Dermis microvascular lymphatic vessel endothelial cell (primary cell): ENCODE measurements at regions not wholly inside any gene's neighbourhood (a gene's known extent, or its start where the extent isn't known, plus 50 kb on each side); places are given as distances from the start of the nearest gene placed in this dataset.

ENCODE experiments used
- DNase-seq, 2 donors: peaks; one replicate each; pipeline versions ENCODE4 v3.0.0 to v3.0.0-alpha.2; 2010; ENCODE audit warnings: low read depth in 2 of 2

GRCh38 chr9:88077071-88077617 lies 61.1 kb downstream of the SPATA31C2 start:
- no peak for DNase-seq

GRCh38 chr9:88076286-88077070 lies 61.8 kb downstream of the SPATA31C2 start:
- DNase-seq = peak in 1 of 2 donors; percentile 17

- DNase-seq = no peak
These were observed 62.3 kb downstream of the SPATA31C2 start for GRCh38 chr9:88075966-88076285.

GRCh38 chr9:88075506-88075905 lies 62.8 kb downstream of the SPATA31C2 start:
- no peak for DNase-seq

GRCh38 chr9:88074931-88075330 lies 63.3 kb downstream of the SPATA31C2 start:
- no peak for DNase-seq

- DNase-seq = no peak
These were observed 65.4 kb downstream of the SPATA31C2 start for GRCh38 chr9:88072831-88073375.

- no peak for DNase-seq
These were observed 66.9 kb downstream of the SPATA31C2 start for GRCh38 chr9:88071331-88071730.

- no peak for DNase-seq
These were observed 72.7 kb downstream of the SPATA31C2 start for GRCh38 chr9:88065619-88066018.

GRCh38 chr9:88064554-88064953 lies 73.7 kb downstream of the SPATA31C2 start:
- DNase-seq = no peak

- DNase-seq = no peak
These were observed 77.5 kb downstream of the SPATA31C2 start for GRCh38 chr9:88060746-88061145.

GRCh38 chr9:88059469-88059868 lies 78.8 kb downstream of the SPATA31C2 start:
- no peak for DNase-seq

GRCh38 chr9:88056876-88057275 lies 81.4 kb downstream of the SPATA31C2 start:
- no peak for DNase-seq

- no peak for DNase-seq
These were observed 79.6 kb upstream of the CDK20 start for GRCh38 chr9:88053856-88054501.

GRCh38 chr9:88052321-88052965 lies 78.1 kb upstream of the CDK20 start:
- no peak for DNase-seq

- DNase-seq = no peak
These were observed 76.8 kb upstream of the CDK20 start for GRCh38 chr9:88051138-88051537.

- DNase-seq = no peak
These were observed 75.5 kb upstream of the CDK20 start for GRCh38 chr9:88049677-88050307.

- no peak for DNase-seq
These were observed 72.2 kb upstream of the CDK20 start for GRCh38 chr9:88046542-88046941.

- DNase-seq = no peak
These were observed 71.4 kb upstream of the CDK20 start for GRCh38 chr9:88045686-88046085.

- no peak for DNase-seq
These were observed 69.9 kb upstream of the CDK20 start for GRCh38 chr9:88044200-88044599.

- no peak for DNase-seq
These were observed 69.3 kb upstream of the CDK20 start for GRCh38 chr9:88043647-88044046.

GRCh38 chr9:88041447-88041846 lies 67.1 kb upstream of the CDK20 start:
- no peak for DNase-seq
